NCI-H2081 (cell line): ENCODE measurements at regions not wholly inside any gene's neighbourhood (a gene's known extent, or its start where the extent isn't known, plus 50 kb on each side); places are given as distances from the start of the nearest gene placed in this dataset.

Experiments
- DNase-seq, 2 experiments: peaks; one replicate each; lab custom pipeline; 2025; lab: John Stamatoyannopoulos, UW

DNA sequence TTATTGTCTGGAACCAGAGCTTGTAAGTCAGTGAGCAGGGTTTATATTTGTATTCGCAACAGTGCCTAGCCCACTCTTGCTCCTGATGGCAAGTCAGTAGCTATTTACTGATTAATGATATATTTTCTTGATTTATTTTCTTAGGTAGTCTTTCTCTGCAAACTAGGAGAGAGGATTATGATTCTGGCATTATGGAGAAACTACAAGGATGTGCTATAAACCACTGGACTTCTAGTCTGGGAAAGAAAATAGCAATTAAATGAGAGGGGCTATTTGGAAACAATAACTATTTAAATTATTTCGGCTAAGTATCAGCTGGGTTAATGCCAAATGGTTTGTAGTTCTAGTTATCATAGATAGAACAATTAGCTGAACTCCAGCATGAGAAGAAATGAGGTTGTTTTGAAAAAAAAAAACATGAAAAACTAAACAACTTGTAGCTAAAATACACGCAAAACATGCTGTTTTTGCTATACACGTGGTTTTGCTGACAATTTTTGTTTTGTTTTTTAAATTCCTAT lies 304.9 kb upstream of the TCF21 start:
- DNase-seq, result no peak

DNA sequence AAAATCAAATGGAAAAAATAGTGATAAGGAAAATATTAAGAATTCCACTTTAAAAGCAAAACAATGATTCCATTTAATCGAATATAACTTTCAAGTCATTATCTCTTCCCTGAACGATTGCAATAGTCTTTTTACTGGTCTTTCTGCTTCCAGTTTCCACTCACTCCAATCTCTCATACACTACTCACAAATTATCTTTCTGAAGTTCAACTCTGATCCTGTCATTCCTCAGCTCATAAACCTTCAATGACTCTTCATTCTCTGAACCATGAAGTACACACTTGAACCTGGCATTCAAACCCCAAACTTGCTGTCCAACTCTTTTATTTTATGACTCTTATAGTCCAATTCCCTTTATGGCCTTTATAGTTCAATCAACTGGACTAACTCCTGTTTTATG lies 304.1 kb upstream of the TCF21 start:
- DNase-seq, result no peak

DNA sequence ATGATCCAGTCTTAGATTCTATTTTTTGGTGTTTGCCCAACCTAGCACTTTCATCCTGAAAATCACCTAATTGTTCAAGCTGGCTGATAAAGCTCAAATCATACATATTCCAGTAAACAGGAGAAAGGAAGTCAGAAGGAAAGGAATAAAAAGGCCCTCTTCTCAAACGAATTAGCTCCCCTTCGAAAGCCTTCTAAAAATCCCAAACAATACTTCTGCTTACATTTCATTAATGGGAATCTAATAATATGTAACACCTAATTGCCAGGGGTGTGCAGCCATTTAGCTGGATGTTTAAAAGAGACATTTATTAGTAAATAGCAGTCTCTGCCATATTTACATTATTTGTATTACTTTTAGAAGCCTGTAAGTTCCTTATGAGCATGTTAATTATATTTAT lies 302.9 kb upstream of the TCF21 start:
- DNase-seq, result no peak

DNA sequence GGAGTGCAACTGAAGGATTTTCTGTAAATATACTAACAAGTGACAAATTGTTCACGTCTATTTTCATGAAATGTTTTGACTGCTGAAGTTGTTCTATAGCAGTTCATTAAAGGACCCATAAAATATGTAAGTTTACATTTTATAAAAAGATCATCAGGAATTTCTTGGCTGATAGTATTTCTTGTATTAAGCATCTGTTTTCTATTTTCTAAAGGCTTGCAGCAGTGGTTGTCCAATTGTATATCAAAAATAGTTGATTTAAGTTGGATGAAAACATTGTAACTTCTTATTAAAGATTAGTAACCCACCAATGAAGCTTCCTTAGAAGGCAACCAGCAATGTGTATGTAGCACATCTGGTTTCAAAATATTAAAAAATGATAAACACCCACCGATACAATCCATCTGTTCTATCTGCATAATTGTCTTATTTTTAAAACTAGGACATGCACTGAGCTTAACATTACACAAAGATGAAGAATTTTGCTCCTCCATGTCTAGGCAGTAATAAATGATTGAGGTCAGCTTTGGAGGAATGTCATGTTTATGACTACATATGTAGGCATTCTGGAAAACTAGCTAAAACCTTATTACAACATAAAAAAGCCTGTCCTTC lies 301.3 kb upstream of the TCF21 start:
- no peak for DNase-seq

DNA sequence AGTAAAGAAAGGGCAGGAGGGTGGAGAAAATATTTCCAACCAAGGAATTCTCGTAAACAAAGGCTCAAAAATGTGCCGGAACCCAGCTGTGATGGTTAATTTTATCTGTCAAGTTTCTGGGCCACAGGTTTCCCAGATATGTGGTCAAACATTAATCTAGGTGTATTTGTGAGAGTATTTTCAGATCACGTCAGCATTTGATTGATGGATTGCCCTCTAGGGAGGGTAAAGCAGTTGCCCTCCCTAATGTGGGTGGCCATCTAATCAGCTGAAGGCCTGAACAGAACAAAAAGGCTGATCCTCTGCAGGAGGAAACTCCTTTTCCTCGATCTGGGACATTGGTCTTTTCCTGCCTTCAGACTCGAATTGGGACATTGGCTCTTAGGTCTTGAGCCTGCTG lies 298.7 kb upstream of the TCF21 start:
- DNase-seq, result no peak

DNA sequence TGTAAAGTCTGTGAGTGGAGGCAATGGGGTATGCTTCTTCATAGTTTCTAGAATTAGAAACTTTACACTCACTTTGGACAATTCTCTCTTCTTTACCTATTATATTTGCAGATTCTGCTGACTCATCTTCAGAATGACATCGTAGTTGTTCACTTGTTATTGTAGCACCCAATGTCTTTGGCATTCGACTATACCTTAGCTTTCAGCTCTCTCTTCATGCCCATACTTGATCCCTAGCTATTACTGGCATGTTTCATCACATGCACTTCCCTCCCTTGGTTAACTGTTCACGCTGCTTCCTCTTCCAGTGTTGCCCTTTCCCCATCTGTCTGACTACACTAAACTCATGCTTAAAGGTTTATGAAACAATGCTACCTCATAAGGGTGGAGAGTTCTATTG lies 298.1 kb upstream of the TCF21 start:
- no peak for DNase-seq

DNA sequence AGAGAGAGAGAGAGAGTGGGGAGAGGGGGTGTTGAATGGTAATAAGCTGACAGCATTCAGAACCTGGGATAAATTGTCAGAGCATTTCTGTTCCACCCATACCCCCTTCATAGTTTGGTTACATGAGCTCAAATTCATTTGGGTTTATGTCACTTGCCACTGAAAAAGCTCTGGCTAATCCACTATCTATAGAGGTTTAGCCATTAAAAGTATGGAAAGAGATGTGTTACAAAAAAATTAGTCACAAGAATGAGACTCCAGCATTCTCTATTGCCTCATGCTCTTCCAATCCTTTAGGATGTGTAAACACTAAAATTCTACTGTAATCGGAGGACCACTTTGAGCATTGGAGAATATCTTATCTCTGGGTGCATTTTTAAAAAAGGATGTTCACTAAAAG lies 297.6 kb upstream of the TCF21 start:
- no peak for DNase-seq

DNA sequence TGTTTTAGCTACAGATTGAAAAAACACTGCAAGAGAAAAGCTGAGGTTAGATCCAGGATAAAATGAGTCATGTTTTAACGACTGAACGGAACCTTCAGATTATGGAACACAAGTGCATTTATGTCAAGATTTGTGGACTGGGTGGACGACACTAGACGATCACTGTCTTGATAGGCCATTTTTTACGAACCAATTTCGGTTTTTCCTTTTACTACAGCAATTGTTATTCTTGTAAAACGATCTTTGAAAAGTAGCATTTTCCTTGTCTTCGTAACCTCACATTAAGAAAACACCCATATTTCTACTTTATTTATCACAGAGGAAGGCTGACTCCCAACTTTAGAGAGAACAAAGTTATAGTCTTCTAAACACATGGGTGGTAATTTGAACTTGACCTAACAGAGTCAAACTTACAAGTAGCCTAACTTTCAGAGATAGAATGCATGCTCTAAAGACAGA lies 294.2 kb upstream of the TCF21 start:
- DNase-seq, result no peak

DNA sequence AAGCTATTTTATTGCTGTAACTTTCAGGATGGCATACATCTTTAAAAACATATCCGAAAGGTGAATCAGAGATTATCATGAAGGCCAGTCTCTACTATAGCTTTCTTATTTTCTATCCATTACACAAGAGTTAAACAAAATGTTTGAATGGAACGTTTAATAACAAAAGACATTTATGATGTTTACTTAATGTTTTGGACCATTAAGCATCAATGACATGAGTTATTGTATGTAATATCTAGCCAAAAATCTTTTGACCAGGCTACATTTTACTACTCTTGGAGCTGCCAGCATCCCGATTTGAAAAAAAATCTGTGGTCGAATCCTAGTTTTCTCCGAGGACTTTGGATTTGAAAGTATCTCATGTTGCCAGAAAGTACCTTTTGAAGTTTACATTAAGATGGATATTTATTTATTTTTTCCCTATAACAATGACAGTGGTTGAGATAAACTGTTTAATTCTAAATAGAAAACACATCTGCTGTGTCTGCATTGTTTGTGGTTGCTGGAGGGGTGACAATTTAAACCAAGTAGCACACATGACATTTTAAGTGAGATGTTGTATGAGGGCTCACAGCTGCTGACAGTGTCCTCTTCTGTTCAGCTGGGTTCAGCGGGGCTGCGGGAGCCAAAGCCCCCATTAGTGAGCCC lies 293.7 kb upstream of the TCF21 start:
- DNase-seq, result no peak

DNA sequence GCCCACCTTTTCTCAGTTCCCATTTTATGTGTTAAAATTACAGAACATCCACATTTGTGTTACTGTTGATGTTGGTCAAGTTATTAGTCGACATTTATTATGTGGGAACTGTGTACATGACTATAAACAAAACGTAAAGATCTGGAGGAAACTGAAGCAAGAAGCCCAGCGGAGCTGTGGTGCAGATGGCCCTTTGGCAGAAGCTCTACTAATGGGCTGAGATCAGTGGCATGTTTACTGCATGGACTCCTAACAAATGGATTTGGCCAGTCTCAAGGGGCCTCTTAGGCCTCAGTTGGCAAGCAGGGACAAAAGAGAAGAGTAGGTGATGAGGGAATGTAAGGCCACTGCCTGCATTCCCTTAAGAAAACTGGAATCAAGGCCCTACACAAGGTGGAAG lies 282.1 kb upstream of the TCF21 start:
- DNase-seq, result no peak

DNA sequence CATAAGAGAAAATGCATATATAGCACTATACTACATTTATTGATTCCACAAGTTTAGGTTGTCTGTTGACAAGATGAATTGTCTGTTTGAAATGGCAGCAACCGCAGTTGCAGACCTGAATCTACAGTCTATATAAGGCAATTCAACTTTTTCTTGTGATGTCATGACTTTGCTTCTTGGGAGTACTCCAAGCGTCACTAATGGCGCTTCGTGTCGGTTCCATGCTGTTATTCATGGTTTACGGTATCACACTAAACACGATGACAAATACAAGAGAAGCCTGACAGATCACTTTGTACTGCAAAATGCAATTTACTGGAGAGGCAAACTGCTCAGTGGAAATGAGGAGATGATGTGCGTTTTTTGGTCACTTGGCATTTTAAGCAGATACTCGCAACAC lies 280.3 kb upstream of the TCF21 start:
- DNase-seq, result no peak

DNA sequence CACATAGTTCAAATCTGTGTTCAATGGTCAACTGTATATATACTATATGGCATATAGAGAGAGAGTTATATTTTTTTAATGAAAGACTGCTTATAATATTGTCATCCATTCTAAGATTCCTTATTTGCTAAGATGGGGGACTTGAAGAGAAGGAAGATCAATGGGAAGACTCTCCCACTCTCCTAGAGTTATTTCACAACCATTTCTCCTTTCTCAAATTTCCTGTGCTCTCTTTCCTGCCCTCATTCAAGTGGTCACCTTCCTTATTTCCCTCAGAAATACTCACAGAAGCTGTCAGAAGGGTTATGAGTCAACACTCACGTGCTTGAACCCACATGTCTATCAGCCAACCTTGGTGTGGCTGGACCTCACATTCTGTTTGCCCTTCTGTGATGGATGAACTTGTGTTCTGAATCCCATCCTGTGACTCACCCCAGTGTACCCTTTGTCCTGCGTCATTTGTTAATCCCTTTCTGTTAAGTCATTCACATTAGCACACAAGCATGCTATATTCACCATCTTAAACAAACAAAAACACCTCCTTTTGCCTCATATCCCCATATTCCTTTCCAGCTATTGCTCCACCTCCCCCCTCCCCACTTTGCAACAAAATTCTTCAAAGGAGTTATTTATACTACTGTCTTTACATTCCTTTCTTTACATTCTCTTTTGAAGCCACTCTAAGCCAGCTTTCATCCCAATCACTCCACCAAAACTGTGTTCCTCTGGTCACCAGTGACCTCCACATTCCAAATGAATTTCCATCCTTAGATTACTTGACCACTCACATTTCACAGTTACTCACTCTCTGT lies 279.3 kb upstream of the TCF21 start:
- no peak for DNase-seq

DNA sequence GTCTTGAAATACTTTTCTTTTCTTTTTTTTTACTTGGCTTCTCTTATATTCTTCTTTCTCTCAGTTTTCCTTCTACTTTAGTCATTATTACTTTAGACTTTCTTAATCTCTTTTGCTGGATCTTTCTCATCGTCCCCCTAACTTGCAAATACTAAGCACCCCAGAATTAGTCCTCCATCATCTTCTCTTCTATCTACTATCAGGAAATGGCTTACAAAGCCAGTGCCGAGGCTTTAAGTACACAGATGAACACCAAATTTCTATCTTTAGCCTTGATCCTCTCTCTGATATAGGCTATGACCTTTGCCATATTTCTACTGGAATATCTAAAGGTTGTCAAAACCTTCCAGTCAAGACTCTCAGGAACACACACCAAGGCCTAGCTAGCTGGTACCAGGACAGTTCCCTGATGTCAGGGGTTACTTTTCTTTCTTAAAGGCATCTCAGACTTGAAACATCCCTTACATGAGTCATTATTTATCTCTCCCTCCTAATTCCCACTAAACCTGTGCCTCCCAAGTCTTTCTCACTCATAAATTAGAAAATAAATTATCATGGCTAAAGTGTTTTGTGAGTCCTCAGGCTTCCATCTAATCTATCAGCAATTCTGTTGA lies 278.6 kb upstream of the TCF21 start:
- DNase-seq, result no peak

DNA sequence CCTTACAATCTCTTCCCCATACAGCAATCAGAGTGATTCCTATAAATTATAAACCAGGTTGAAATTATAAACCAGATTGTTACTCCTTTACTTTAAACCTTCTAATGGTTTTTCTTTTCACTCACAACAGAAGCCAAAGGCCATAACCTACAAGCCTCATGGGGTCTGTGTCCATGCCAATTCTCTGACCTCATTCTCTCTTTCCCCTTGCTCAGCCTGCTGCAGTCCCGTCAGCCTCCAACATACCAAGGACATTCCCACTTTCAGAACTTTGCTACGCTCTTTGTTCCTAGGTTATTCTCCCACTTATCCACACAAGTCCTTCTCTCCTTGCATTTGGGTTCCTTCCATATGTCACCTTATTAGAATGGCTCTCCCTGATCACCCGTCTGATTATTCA lies 277.9 kb upstream of the TCF21 start:
- no peak for DNase-seq

DNA sequence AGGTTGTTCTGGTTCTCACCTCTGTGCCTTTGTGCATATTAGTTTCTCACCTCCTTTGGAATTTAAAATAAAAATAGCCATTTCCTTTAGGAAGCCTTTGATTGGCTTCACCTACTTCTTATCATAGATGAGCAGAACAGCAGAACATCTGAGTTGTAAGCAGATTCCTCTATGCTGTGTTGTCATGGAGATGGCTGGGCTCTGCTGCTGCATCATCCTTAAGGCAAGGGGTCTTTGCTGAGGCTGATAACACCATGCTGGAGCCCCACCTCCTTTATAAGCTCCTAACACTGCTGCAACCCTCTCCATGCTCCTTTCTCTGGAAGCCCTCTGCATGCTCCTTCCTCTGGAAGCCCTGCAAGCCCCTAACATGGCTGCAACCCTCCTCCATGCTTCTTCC lies 276.5 kb upstream of the TCF21 start:
- DNase-seq, result no peak

DNA sequence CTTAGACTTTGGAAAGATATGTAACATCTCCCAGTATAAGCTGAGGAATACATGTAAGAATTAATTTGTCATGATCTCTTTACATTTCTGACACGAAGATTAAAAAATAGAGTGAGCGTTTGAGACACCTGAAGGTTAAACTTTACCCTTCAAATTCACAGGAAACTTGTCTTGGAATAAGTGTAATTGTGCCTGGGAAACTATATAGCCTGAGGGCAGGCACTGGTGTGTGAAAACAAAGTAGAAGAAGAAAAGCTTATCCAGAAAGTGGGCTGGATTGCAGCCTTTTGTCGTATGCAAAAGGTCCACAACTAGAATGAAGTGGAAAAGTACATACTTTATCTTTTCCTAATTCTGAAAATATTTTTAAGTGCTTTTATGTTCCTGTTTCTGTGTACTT lies 275.7 kb upstream of the TCF21 start:
- DNase-seq, result no peak

DNA sequence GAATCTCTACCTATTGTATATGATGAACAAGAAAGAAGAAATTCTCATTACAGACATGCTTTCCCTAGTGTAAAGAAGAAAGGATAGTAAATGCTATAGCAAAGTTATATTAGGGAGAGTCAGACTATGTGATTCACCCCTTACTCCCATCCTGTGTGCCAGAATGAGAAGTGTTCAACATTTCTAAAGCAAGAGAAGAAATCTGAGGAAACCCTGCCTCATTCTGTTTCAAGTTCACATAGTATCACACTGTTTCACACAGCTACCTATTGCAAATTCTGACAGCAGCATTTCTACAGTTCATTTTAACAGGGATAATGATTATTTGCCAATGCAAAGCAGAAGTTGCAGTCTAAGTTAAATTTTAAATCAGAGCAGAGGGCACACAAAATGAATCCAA lies 267.2 kb upstream of the TCF21 start:
- no peak for DNase-seq

DNA sequence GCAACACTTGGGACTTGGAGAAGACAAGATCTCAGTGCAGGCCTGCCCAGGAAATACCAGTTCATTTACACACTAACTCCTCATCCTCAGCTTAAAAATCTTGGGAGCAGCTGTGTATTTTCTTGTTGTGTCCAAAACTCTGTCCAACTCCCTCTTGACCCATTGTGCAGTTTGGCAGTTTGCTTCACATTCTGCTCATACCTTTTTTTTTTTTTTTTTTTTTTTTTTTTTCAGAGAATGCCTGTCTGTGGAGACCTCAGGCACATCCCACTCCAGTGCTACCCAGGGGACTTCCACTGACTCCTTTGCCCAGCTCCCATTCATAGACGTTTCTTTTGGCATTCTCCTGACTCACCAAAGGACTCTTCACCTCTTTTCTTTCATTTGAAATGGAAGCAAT lies 265.8 kb upstream of the TCF21 start:
- DNase-seq, result no peak

DNA sequence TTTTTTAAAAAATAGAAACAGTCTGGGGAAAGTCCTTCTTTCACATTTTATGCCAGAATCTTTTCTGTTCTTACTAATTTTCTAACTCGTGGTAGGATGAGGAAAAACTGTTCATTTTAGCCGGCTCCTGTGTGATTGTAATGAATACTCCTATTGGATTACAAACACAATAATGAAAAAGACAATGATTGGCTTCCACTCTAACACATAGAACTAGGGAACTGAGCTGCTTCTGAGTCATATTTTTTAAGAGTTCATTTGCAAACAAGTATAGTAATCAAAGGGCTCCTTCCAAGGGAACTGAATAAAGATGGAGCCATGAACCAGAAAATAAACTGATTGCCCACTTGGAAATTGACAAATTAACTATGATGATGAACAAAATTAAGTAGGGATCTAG lies 265.3 kb upstream of the TCF21 start:
- DNase-seq, result no peak

DNA sequence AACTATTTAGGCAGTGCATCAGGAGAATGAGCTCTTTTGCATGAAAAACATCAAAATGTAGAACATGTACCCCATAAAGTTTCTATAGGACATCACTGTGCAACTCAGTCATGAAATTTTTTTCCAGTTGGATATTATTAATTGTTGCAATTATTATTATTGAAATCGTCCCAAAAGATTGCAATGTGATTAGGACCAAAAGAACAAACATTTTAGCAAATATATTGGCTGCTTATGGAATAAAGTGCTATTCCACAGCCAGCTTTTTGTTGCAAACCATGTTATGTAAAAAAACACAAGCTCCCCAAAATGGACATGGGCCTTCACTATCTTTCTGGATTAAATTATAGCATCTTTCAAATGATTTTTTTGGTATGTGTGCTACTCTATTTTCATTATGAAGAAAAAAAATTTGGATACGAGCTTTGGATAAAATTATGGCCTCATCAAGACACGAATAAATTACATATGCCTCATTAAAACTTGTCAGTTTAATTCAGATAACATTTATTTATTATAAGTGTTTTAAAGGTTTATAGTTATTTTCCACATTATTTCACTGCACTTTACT lies 262.7 kb upstream of the TCF21 start:
- DNase-seq, result no peak

DNA sequence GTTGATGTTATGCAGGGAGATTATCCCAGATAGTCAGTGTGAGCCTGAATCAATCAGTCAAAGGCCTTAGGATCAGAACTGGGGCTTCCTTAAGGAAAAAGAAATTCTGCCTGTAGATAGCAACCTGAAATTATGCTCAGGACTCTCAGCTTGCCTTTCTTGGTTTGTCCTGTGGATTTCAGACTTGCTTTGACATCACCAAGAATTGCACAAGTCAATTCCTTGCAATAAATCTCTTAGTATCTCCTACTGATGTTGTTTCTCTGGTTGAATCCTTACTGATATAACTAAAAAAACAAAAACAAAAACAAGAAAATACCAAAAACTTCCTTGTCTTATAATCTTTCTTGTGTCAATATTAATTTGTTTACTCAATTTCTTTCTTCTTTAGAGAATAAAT lies 258.9 kb upstream of the TCF21 start:
- no peak for DNase-seq

DNA sequence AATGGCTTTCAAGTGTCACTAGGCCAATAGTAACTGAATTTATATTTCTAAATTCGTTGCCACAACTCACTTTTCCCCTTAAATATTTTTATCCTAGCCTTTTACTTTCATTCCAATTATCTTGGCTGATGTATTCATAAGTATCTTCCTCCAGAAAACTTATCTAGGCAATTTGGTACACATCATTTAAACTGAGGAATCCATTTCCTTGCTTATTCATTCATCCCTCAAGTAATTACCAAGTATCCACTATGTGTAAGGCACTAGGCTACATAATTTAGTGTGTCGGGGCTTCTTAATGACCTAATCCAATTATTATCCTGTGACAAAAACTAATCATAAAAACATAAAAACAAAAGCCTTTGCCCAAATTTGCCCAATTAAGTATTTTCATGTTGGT lies 258.3 kb upstream of the TCF21 start:
- no peak for DNase-seq
